ENCODE measurements at regions not wholly inside any gene's neighbourhood (a gene's known extent, or its start where the extent isn't known, plus 50 kb on each side); places are given as distances from the start of the nearest gene placed in this dataset.
"Not testable (repeated sequence)": the region's sequence is repeated elsewhere in the genome, so short reads cannot be mapped to it uniquely, and the experiment has no call there.

DNA sequence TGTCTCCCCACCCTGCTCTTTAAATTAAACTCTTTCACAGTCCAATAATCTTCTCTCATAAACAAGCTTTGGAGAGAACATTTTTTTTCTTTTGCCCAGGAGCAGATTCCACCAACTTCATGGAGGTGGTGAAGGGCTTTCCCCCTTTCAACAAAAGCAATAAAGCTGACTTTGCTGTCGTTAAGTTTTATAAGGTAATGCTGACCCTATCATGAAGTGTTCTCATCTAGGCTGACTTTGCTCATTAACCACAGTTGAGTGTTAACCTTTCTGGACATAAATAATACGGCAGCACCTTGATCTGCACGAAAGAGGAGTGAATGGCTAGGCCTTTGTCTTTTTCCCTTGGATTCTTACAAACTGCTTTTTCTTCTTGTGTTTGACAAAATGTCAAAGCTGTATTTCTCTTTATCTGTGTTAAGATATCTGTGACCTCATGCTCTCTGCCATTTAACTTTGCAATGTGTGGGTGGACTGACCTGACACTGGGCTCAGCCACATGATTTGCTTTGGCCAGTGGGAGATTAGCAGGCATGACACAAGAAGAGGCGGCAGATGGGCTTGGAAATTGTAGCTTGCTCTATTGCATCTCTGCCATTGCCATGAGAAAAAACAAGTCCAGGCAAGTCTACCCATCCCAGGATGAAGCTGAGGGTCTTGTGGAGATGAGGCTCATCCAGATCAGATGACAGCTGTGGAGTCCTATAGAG is 470.9 kb upstream of the CCDC196 start:
- no peak for ATAC-seq

DNA sequence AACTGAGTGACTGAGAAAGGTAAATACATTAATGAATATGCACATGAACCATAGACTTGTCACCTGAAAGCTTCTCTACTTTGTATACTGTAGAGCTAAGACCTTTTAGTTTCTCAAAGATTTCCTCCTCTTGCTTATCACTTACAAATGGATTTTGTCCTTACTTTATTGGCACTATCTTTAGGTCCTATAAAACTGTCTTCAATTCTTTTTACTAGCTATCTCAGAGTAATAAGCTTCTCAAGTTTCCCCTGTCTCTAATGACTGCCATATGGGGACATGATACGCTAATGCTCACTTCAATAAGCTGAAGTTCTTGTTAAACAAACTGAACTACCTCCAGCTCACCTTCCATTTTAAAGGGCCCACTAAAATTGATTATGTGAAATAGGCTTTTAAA is 468.2 kb upstream of the CCDC196 start:
- ATAC-seq = no peak
- Histone ChIP-seq H3K9me3 (no peaks in the 10 kb centered on the region), H3K4me3 (no peak overlapping the region), H3K27ac (no peak overlapping the region), H3K27me3 (no peaks in the 10 kb centered on the region), H3K4me1 (no peaks in the 10 kb centered on the region), H3K36me3 (replicated peaks in 1 of 2; ENCODE audit: insufficient read depth in 1 of 2, low read depth in 2 of 2) (no peaks in the 10 kb centered on the region)
- WGBS, 2 donors = 97% methylated on average over 1 of the region's 1 CpG
- DNase-seq = no peak
- TF ChIP-seq, protein P1, sequence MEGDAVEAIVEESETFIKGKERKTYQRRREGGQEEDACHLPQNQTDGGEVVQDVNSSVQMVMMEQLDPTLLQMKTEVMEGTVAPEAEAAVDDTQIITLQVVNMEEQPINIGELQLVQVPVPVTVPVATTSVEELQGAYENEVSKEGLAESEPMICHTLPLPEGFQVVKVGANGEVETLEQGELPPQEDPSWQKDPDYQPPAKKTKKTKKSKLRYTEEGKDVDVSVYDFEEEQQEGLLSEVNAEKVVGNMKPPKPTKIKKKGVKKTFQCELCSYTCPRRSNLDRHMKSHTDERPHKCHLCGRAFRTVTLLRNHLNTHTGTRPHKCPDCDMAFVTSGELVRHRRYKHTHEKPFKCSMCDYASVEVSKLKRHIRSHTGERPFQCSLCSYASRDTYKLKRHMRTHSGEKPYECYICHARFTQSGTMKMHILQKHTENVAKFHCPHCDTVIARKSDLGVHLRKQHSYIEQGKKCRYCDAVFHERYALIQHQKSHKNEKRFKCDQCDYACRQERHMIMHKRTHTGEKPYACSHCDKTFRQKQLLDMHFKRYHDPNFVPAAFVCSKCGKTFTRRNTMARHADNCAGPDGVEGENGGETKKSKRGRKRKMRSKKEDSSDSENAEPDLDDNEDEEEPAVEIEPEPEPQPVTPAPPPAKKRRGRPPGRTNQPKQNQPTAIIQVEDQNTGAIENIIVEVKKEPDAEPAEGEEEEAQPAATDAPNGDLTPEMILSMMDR (IDR thresholded peaks at IDR 0.05) = no peak
- no peak for TF ChIP-seq POLR2A (IDR thresholded peaks at IDR 0.05)
- intact Hi-C loops (cut with DNase I) = no loop called here

More for the DNA sequence above, 470.9 kb upstream of the CCDC196 start:
- Histone ChIP-seq H3K4me1 (no peaks in the 10 kb centered on the region), H3K27me3 (no peaks in the 10 kb centered on the region), H3K36me3 (replicated peaks in 1 of 2; ENCODE audit: insufficient read depth in 1 of 2, low read depth in 2 of 2) (no peaks in the 10 kb centered on the region), H3K27ac (no peak overlapping the region), H3K4me3 (no peak overlapping the region), H3K9me3 (no peaks in the 10 kb centered on the region)
- 43 to 81% methylated on average over 4 of the region's 4 CpGs for WGBS, 2 donors
- no peak for DNase-seq
- TF ChIP-seq POLR2A (IDR thresholded peaks at IDR 0.05) = no peak
- TF ChIP-seq, protein P1 (IDR thresholded peaks at IDR 0.05) = no peak
- intact Hi-C loops (cut with DNase I) = no loop called here

DNA sequence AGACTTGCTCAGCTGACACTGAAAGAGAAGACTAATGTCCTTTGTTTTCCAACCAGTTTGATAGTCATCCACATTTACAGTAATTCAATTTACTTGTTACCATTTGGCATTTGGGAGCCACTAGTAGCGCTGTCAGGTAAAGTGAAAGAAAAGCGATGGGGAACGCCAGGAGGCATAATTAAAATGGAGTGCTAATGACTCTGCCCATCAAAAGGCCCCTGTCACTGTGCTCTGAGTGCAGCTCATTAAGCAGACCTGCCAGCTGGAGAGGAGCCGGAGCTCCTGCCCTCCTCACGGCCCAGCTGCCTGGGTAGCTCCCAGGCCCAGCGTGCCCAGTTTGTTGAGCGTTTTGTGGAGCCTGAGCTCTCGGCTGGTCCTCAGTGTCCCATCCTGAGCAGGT is 463.6 kb upstream of the CCDC196 start:
- 79 to 84% methylated on average over 8 of the region's 8 CpGs for WGBS, 2 donors
- ATAC-seq = no peak
- Histone ChIP-seq H3K4me3 (no peak overlapping the region), H3K27me3 (no peaks in the 10 kb centered on the region), H3K9me3 (no peaks in the 10 kb centered on the region), H3K27ac (no peak overlapping the region), H3K4me1 (no peaks in the 10 kb centered on the region), H3K36me3 (replicated peaks in 1 of 2; ENCODE audit: insufficient read depth in 1 of 2, low read depth in 2 of 2) (no peaks in the 10 kb centered on the region)
- no peak for DNase-seq
- intact Hi-C loops (cut with DNase I) = no loop called here
- TF ChIP-seq, protein P1 (IDR thresholded peaks at IDR 0.05) = no peak
- no peak for TF ChIP-seq POLR2A (IDR thresholded peaks at IDR 0.05)

DNA sequence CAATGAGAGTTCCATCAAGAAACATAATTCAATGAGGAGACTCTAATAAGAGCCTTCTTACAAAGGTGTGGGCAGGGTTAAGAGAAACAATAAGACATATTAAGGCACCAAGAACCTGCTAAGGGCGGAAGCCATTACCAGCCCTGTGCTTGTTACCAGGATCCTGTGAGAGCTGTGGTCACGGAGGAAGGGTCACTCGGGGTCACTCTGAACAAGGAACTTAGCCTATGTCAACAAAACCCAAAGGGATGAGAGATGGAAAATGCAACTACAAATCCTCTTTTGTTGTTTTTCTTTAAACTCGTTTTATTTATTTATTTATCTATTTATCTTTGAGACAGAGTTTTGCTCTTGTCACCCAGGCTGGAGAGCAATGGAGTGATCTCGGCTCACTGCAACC is 460.4 kb upstream of the CCDC196 start:
- WGBS, 2 donors = 70 to 77% methylated on average over 5 of the region's 5 CpGs
- Histone ChIP-seq H3K9me3 (no peaks in the 10 kb centered on the region), H3K27me3 (no peaks in the 10 kb centered on the region), H3K36me3 (replicated peaks in 1 of 2; ENCODE audit: insufficient read depth in 1 of 2, low read depth in 2 of 2) (no peaks in the 10 kb centered on the region), H3K27ac (no peak overlapping the region), H3K4me3 (no peak overlapping the region), H3K4me1 (no peaks in the 10 kb centered on the region)
- no peak for TF ChIP-seq POLR2A (IDR thresholded peaks at IDR 0.05)
- TF ChIP-seq, protein P1 (IDR thresholded peaks at IDR 0.05) = no peak
- no peak for DNase-seq
- intact Hi-C loops (cut with DNase I) = no loop called here
- no peak for ATAC-seq

DNA sequence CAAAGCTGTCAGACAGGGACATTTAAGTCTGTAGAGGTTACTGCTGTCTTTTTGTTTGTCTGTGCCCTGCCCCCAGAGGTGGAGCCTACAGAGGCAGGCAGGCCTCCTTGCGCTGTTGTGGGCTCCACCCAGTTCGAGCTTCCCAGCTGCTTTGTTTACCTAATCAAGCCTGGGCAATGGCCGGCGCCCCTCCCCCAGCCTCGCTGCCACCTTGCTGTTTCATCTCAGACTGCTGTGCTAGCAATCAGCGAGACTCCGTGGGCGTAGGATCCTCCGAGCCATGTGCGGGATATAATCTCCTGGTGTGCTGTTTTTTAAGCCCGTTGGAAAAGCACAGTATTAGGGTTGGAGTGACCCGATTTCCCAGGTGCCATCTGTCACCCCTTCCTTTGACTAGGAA is 454.2 kb upstream of the CCDC196 start:
- H3K27me3 ChIP-seq; ATAC-seq; H3K9me3 ChIP-seq; DNase-seq; H3K4me3 ChIP-seq; intact Hi-C loops (cut with DNase I); H3K36me3 ChIP-seq (replicated peaks in 1 of 2; ENCODE audit: insufficient read depth in 1 of 2, low read depth in 2 of 2); H3K4me1 ChIP-seq; H3K27ac ChIP-seq: not testable (repeated sequence)
- 90 to 91% methylated on average over 11 to 12 of the region's 12 CpGs for WGBS, 2 donors

Data from body of pancreas (tissue), 4 donors.